Inferior parietal cortex (tissue), 1 donor: ENCODE measurements at regions not wholly inside any gene's neighbourhood (a gene's known extent, or its start where the extent isn't known, plus 50 kb on each side); places are given as distances from the start of the nearest gene placed in this dataset.
A peak's percentile ranks its signal among the peaks of the same experiment; 100 is the strongest.

ENCODE experiments used
- DNase-seq: peaks from one replicate; pipeline ENCODE4 v3.0.0-alpha.2; 2016; ENCODE audit errors: extremely low spot score

DNA sequence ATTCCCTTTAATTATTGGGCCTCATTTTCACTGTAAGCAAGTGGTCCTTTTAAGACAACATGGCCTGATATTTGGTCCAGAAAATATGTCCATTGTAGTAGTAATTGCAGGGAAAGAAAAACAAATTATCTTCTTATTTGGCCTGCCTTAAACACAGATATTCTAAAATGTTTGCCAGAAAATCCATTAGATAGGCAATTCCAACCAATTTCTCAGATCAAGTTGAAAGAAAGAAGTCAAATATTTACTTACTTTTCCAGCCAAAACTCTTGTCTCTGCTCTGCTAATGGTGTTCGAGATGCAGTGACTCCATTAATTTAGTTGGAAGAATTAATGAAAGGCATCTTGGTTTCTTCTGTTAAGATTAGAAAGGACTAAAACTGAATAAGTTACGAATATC lies 757.3 kb upstream of the IGFBP3 start:
- no peak for DNase-seq

DNA sequence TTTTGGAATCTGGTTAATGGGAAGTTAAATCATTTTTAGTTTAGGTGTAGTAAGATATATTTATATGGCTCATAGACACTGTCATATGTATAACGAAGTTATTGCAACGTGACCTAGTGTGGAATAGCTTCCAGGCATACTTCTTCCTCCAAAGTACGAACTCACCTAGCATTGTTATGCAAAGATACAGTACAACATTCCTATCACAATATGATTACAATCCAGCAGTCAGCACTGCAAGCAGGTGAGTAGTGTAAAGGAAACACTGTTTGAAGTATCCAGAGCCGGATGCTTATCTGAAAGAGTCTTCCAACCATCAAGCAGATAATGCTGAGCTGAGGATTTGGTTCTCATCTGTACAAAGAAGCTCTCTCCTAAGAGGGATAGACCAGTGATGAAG lies 754.4 kb upstream of the IGFBP3 start:
- no peak for DNase-seq

DNA sequence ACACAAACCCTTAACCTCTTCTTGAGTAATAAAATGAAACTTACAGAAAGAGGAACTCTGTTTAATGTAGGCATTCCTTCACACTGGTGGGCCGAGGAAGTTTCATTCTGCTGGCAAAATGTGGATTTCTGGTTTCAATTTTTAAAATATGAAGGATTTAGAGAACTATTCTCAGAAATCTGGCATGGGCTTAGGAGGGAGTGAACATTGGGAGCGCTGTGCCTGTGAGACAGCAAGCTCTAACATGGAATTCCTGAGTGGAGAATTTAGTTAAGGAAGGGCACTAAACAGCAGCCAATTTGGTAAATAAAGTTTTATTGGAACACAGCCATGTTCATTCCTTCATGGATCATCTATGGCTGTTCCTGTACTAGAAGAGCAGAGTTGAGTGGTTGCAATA lies 751.8 kb upstream of the IGFBP3 start:
- DNase-seq: no peak

DNA sequence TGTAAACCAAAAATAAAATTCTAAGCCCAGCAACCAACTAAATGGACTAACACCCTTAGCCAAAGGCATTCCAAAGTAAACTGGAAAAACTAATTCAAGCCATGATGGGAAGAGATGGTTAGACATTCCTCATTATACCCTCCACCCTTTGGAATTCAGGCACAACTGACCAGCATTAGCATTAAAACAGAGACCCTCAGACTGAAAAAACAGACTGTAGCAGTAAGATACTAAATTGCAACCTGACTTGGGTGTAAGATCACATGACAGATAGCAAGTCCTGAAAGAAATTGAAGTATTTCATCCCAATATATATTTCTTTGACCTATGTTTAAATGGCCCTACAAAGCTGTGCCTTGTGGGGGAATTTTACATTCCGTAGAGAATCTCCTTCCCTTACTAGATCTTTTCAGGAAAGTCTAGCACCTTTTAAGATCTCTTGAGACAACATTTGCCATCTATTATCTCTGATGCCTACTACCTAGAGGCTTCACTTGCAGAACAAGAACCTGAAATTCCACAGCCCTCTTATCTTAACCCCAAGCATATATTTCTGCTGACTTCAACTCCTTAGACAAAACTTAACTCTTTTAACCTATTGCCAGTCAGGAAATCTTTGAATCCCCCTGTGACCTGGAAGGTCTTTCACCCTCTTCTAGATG lies 750.2 kb upstream of the IGFBP3 start:
- no peak for DNase-seq

DNA sequence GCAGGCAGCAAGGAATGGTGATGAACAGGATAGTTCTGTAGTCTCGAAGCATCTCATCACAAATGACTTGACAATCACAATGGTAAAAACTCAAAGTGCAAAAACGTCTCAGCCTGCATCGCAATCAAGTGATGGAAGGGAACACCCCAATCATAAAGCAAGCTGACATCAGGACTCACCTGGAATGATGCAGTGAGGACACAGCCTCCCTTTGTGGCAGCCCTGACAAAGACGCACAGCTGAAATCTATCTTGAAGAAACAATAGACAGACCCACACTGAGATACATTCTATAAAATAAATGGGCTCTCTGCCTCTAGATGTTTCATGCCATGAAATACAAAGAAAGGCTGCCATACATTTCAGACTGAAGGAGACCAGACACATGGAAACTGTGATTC lies 748.0 kb upstream of the IGFBP3 start:
- DNase-seq: no peak

DNA sequence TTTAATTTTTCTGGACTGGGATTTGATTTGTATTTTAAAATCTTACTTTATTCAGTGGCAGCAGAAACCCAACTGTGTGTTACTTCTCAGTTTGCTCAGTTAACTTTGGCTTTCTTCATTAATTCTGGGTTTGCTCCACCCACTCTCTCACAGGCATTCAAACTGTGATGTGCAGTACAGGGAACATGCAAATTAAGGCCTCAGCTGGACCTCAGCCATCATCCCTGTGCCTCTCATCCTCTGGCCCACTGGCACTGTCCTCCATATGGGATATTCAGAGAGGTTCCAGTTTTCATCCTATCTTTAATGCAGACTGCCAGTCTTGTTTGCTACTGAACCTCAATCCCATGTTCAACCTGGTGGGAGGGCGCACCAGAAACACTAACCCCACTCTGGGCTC lies 743.4 kb upstream of the IGFBP3 start:
- DNase-seq: peak; percentile 22

DNA sequence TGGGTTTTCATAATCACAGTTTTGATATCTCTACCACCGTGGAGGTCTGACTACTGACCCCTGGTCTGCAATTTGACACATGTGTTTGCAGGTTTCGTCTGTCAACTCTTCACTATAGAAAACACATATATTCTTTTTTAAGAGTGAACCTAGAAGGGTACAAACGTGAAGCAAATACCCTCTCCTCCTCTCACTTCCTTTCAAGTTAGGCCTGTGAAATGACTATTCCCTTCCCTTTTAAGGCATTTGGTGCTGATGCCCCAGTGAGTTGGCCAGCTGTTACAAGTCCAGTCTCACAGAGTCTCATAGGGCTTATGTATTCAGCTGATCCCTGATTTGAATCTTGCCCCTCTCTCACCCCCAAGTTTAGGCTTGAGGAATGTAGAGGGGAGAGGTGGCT lies 742.0 kb upstream of the IGFBP3 start:
- DNase-seq: no peak

DNA sequence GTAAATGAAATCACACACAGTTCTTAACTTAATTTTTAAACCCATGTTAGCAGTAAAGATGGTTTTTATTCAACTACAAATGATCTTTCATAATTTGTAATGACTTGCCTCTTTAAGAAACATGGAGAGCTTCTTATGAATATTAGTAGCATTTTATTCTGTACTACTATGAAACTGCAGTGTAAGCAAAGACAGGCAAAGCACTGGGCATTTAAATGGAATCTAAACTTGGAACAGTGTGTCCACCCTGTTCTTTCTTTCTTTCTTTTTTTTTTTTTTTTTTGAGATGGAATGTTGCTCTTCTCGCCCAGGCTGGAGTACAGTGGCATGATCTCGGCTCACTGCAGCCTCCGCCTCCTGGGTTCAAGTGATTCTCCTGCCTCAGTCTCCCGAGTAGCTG lies 740.4 kb upstream of the IGFBP3 start:
- no peak for DNase-seq

DNA sequence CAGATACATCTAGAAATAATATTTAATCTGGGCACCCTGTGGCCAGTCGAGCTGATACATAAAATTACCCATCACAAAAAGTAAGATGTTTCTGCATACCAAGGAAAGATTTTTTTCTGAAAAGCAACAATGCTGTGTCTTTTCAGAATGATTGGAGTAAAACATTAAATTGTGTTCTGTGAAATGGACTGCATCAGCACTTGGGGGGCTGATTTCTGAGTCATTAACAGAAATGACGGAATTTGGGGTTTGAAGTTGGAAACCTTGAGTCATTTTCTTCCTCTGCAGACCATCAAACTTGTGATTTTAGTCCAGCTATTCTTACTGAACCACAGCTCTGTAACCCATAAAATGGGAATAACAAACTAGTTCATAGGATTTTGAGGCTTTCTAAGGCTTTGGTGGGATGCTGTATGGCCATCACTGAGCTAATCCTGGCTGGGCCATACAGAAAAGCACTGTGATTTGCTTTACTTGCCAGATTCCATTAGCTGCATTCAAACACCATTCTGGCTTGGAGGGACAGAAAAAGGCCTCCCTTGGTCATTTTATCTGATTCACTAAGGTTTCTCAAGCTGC lies 739.4 kb upstream of the IGFBP3 start:
- DNase-seq: no peak

DNA sequence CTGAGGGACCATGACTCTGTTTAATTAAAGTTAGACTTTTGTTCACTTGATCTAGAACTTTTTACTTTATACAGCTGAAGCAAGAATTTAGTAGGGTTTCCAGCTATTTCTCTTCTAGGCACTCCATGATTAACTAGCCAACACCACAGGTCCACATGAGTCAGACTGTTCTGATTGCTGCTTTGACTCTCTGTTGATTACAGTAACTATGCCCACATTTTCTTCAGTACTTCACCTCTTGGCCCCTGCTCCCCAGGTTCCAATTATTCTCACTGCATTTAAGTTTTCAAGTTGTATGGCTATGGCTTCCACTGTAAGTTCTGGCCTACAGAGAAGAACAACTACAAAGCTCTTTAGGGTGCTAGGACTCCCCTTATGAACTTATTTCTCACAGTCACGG lies 737.2 kb upstream of the IGFBP3 start:
- DNase-seq: no peak

DNA sequence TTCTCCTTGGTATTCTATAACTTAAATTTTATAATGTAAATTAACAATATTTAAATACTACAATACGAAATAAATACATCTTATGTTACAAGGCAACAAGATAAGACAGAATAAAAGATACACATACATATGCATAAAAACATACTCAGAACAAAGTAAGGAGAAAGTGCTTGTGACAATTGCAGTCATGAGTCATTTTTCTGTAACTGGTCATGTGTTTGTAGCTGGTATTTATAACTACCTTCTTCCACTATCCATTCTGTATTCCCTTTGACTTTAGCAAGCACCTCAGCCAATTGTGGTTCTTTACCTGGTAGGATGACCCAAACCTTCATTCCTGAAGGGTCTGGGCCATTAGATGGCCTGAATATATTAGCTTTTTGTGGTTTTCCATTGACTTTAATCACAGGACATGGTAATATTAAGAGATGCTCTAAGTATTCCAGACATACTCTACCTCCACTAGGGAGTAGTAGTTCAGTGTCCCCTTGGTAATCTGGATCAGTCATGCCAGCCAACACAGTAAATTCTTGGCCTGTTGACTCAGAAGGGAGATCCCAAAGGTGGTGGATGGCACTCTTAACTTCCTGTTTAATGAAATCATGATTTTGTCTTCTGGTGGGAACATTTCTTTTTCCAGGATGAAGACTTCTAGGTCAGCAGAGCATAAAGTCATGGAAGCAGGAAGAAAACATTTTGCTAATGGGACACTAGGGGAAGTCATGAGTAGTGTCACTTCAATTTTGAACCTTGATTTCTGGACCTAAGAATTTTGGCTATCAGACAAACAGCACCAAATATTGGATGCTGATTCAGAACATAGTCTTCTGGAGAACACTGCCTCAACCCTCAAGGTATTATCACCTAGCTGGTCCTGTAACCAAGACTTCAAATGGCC lies 733.7 kb upstream of the IGFBP3 start:
- no peak for DNase-seq

DNA sequence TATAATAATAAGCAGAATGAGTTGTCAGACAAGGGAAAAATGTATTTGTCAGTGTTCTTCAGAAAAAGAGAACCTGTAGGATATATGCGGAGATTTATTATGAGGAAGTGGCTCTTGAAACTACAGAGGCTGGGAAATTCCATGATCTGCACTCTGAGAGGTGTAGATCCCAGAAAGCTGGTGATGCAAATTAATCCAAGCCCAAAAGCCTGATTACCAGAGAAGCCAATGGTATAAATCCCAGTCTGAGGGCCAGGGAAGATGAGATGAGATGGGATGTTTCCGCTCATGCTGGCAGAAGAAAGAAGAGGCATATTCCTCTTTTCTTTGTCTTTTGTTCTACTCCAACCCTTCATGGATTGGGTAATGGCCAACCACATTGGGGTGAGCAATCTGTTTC lies 732.8 kb upstream of the IGFBP3 start:
- DNase-seq: no peak

DNA sequence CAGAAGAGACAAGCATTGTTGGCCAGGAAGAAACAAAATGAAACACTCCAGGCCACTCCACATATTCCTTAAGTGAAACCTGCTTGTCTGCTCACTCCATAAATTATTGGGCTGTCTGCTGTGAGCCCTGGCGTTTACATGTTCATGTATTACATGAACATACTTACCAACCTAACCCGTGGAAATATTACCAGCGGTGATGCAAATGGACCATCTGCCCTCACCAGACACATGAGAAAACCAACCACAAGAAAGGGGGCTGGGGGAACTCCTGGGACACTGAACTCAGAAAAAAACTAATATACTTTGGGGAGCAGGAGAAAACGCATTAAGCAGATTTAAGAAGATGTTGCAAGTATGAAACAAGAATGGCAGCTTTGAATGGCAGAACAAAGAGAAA lies 731.2 kb upstream of the IGFBP3 start:
- DNase-seq: no peak

DNA sequence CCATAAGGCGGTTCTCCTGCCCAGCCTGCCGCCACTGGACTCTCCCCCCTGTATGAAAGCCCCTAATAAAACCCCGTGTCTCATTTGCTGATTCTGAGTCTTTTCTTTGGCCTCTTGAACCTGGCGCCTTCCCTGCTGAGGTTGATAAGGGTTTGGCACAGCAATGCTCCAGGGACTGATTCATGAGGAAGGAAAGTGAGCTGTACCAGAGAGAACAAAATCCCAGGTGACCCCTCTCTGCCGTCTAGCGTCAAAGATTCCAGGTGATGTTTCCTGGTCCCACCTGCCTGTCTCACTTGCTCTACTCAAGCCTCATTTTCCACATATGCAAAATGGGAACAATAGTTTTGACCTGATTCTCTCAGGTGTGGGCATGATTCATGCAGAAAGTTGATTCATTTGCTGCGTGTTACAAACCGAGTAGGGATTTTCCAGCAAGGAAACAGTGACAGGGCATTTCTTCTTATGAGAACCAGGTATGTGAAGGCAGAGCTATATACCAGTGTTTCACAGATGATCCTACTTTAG lies 730.6 kb upstream of the IGFBP3 start:
- no peak for DNase-seq

DNA sequence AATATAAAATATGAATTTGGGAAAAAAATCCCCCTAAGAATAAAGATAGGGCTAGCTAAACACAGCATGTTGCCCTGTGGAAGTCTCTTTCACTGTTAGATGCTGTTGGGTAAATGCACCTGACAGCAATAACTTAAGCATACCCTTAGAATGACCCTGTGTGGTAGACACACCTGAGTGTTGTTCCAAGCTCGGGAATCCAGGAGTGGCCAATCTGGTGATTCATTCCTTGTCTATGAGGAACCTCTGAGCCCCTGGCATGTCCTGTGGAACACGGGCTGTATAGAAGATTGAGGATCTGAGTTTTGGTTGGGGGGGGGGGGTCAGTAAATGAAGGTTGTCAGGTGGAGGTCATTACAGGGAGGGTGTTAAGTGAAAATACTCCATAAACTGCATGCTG lies 730.0 kb upstream of the IGFBP3 start:
- no peak for DNase-seq

DNA sequence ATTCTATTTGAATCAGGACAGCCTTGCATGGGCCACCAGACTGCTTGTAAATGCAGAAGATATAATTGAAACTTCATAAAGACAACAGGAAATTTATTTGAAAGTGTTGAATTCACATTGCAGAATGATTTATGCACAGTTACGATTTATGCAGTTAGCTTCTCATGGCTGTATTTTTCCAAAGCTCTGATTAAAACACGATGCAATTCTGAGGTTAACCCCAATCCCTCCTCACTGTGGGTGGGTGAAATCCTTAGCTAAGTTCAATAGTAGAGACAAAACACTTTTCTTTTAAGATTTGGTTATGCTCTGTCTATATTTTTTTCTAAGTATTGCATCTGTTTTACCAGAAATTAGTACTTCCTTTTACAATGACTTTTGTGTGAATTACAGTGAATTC lies 728.8 kb upstream of the IGFBP3 start:
- DNase-seq: no peak

DNA sequence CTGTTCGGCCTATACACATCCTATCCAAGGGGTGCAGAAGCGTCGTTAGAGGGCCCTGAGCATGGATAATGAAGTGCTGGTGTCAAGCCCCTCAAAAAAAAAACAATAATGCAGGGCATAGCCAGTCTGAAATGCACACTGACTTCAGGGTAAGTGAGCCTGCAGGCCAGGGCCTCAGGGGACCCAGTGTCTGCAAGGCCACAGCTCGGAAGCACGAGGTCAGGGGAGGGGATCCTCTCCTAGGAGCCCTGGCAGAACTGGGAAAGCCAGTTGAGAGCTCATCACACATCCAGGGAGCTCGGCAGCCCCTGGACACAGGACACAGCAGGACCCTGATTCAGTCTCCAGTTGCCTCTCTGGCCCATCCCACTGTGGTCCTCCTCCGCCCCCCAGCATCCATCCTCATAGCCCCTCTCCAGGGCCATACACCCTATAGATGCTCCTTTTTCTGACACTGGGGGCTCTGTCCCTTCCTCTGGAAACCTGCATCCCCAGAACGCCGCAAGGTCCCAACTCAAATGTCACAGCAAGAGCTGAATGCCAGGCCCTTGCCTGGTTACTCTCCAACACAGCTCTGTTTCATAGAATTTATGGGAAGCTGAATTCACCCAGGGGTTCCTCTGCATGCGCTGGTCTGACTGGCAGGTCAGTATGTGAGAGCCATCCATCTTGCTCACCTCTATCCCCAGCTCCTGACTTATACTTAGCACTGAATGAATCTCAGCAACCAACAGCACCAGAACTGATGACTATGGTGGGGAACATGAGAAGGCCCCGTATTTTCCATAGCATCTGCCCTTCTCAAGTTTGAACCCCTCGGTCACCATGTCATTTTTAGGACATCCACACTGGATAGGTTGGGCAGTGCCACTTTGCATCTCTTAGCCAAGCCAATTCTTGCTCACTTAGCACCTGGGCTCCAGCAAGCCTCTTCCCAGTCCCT lies 717.0 kb upstream of the IGFBP3 start:
- DNase-seq: no peak

DNA sequence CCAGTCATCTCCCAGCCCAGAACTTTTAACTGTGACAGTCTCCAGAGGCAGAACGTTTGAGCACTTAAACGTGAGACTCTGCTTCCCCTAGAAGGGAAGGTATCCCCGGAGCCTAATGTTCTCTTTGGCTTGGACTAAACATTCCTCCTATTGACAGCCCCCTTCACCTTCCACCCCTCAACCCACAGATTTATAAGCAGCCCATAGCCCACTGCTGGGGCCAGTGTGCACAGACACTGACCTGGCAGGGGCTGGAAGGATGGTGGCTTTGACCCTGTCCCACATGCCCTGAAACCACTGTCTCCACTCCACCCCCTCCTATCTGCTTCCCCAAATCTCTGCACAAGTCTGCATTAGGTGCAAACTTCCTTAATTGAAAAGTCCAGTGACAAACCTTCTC lies 715.0 kb upstream of the IGFBP3 start:
- no peak for DNase-seq

DNA sequence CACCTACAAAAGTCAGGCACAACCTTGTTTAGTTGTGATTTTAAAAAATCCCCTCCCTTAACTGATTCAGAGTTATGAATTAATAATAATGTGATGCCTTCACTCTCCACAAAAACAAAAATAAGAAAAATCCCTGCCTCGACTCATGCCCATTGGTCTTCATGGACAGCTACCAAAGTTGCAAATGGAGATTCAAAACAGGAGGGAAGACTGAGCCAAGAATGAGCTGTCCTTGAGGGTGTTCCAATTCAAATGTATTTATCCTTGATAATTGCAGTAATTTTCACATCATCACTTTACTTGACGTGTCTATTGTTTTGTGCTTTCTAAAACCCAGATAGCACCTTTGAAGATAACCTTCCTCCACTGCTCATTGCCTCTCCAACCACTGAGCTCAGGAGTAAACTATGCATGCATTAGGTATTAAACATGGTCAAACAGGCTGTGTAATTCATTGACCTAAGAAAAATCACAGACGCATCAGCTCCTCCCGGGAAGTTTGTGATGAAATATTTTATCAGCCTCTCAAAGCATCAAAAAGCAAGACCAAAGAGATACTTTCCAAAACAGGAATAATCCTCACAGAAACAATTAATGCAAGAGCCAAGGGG lies 712.7 kb upstream of the IGFBP3 start:
- DNase-seq: no peak

DNA sequence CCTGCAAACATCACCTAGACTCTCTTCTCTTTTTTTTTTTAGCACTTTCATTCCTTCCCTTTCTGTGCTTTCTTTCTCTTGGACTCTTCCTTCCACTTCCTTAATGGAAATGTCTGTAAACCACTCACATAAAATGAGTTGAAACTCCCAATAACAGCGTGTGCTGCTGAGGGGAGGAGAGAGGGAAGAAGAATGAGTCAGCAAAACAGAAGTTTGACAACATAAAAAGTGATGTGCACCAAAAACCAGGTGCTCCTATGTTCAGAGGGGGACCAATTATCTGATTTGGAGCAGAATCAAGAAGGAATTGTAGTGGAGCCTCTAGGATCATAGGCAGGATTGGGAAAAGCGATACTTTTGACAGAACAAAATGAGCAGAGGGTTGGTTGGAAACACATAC lies 712.1 kb upstream of the IGFBP3 start:
- no peak for DNase-seq

DNA sequence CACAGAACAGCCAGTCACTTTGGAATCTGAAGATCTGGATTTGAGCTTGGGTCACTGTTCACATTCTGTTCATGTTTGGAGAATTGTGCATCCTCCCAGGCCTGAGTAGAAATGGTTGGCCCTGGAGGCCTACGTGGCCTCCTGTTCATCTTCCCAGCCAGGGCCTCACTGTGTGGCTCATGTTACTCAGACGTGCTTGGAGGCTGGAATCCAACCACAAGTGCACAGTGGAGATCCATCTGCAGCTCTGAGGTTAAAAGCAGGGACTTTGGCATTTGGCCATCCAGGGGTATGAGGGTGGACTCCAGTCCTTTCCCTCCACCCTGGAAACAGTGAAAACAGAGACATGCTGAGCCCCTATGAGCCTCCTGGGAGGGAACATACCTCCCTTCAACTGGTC lies 709.0 kb upstream of the IGFBP3 start:
- DNase-seq: no peak
